Natural killer cell (primary cell): ENCODE measurements at regions not wholly inside any gene's neighbourhood (a gene's known extent, or its start where the extent isn't known, plus 50 kb on each side); places are given as distances from the start of the nearest gene placed in this dataset.
"Not testable (repeated sequence)": the region's sequence is repeated elsewhere in the genome, so short reads cannot be mapped to it uniquely, and the experiment has no call there.

Experiments used
- ATAC-seq, 3 donors: fragments of 150-1000 bp in 2 of 3; fragments of 200-7000 bp in 1 of 3; cut with Tn5 transposase; 1 replicate in 1 of 3; 2 replicates in 2 of 3; pipeline ENCODE4 v1.10.0; 2021; ENCODE audit warnings: mild to moderate bottlenecking in 2 of 3, moderate library complexity in 2 of 3
- DNase-seq, 2 donors: peaks; one replicate each; pipeline versions ENCODE4 v3.0.0 to v3.0.0-alpha.2; 2013 to 2021; ENCODE audit warnings: mixed read lengths in 1 of 2
- H3K27ac ChIP-seq: one replicate; pipeline ENCODE4 v1.5.1; 2013; ENCODE audit warnings: mild to moderate bottlenecking, low read length
- H3K27me3 ChIP-seq: one replicate; pipeline ENCODE4 v1.6.1; 2013; ENCODE audit warnings: low read length; ENCODE audit not compliant: control insufficient read depth, insufficient read depth
- H3K36me3 ChIP-seq: one replicate; pipeline ENCODE4 v1.6.1; 2013; ENCODE audit warnings: low read length; ENCODE audit not compliant: control insufficient read depth, insufficient read depth
- H3K4me1 ChIP-seq: one replicate; pipeline ENCODE4 v1.6.1; 2013; ENCODE audit warnings: low read length; ENCODE audit not compliant: control insufficient read depth, insufficient read depth
- H3K4me3 ChIP-seq: one replicate; pipeline ENCODE4 v1.5.1; 2013; ENCODE audit warnings: low read length
- H3K9me3 ChIP-seq: one replicate; pipeline ENCODE4 v1.6.1; 2013; ENCODE audit warnings: low read length; ENCODE audit not compliant: control insufficient read depth, insufficient read depth
- H3K27ac Mint-ChIP-seq, 2 donors: one replicate each; pipeline ENCODE4 v1.8.0; 2022; ENCODE audit warnings: mild to moderate bottlenecking in 2 of 2, mixed read lengths in 2 of 2, moderate library complexity in 1 of 2
- H3K27me3 Mint-ChIP-seq, 2 donors: one replicate each; pipeline ENCODE4 v1.8.0; 2022; ENCODE audit warnings: low read depth in 2 of 2, mixed read lengths in 2 of 2
- H3K36me3 Mint-ChIP-seq: one replicate; pipeline ENCODE4 v1.8.0; 2022; ENCODE audit warnings: mixed read lengths
- H3K4me1 Mint-ChIP-seq, 2 donors: one replicate each; pipeline ENCODE4 v1.8.0; 2022; ENCODE audit warnings: mixed read lengths in 2 of 2
- H3K4me3 Mint-ChIP-seq: one replicate; pipeline ENCODE4 v1.8.0; 2022; ENCODE audit warnings: mild to moderate bottlenecking, moderate library complexity, mixed read lengths
- H3K9me3 Mint-ChIP-seq, 2 donors: one replicate each; pipeline ENCODE4 v1.8.0; 2022; ENCODE audit warnings: mixed read lengths in 2 of 2
- CTCF ChIP-seq: fragments of 200-600 bp; IDR thresholded peaks from one replicate; pipeline ENCODE4 v1.8.0; 2022; ENCODE audit warnings: antibody characterized with exemption
- WGBS: methylation state at CpG from one replicate; pipeline ENCODE4 v1.1.7; 2013; ENCODE audit warnings: missing lambda C conversion rate; ENCODE audit not compliant: insufficient coverage; 5-methylcytosine and 5-hydroxymethylcytosine counted together
- intact Hi-C: fragments of 100-400 bp; cut with micrococcal nuclease; formaldehyde crosslinking; loops from one replicate; pipeline ENCODE4 v1.14.2; 2022

DNA sequence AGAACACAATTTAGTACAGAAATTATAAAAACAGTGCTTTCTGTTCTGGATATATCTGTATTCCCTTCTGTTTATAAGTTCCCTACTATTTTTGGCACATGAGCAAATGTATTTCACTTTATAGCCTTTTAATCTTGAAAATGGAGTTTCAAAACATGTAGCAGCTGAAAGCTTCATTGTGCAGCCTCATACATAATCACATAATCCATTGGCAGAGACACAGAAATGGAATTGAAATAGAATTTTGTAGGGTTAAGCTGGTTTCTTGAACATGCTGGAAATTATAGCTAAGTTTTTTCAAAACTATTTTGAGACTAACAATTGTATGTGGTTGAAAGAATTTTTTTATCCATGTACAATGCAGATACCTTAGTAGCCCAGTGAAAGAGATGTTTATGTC, 614.3 kb upstream of the MDGA2 start:
- H3K36me3 Mint-ChIP-seq = peaks cover 10% of the 10 kb centered on the region
- ATAC-seq = no peak
- H3K4me1 Mint-ChIP-seq = no peaks in the 10 kb centered on the region
- H3K9me3 Mint-ChIP-seq = peaks cover 8 to 14% of the 10 kb centered on the region in 2 donors
- no peak overlapping the region for H3K27ac Mint-ChIP-seq
- no peak overlapping the region for H3K4me3 Mint-ChIP-seq
- Histone ChIP-seq H3K4me3 (no peak overlapping the region), H3K36me3 (no peaks in the 10 kb centered on the region), H3K27ac (no peak overlapping the region), H3K27me3 (no peaks in the 10 kb centered on the region), H3K9me3 (peaks cover 5% of the 10 kb centered on the region), H3K4me1 (no peaks in the 10 kb centered on the region)
- H3K27me3 Mint-ChIP-seq = no peaks in the 10 kb centered on the region
- intact Hi-C loops = no loop called here
- DNase-seq = no peak
- TF ChIP-seq CTCF = no peak

DNA sequence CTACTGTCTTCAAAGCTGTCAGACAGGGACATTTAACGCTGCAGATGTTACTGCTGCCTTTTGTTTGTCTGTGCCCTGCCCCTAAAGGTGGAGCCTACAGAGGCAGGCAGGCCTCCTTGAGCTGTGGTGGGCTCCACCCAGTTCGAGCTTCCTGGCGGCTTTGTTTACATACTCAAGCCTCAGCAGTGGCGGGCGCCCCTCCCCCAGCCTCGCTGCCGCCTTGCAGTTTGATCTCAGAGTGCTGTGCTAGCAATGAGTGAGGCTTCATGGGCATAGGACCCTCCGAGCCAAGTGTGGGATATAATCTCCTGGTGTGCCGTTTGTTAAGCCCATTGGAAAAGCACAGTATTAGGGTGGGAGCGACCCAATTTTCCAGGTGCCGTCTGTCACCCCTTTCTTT, 609.8 kb upstream of the MDGA2 start:
- H3K9me3 Mint-ChIP-seq = peaks cover 21 to 23% of the 10 kb centered on the region in 2 donors
- H3K27me3 ChIP-seq, DNase-seq, H3K36me3 Mint-ChIP-seq, H3K36me3 ChIP-seq, intact Hi-C loops, H3K27me3 Mint-ChIP-seq, H3K4me3 ChIP-seq, H3K4me1 Mint-ChIP-seq, H3K27ac ChIP-seq, H3K27ac Mint-ChIP-seq, H3K4me1 ChIP-seq, ATAC-seq, H3K9me3 ChIP-seq, H3K4me3 Mint-ChIP-seq: not testable (repeated sequence)
- WGBS = 88% methylated on average over 9 of the region's 11 CpGs

GRCh38 chr14:48275301-48275700, 599.9 kb upstream of the MDGA2 start:
- no peak overlapping the region for H3K4me3 ChIP-seq
- no peak overlapping the region for H3K27ac Mint-ChIP-seq
- H3K27ac ChIP-seq = no peak overlapping the region
- H3K4me3 Mint-ChIP-seq = no peak overlapping the region
- no peak for DNase-seq
- TF ChIP-seq CTCF = no peak
- intact Hi-C loops = no loop called here
- no peaks in the 10 kb centered on the region for H3K27me3 ChIP-seq
- no peaks in the 10 kb centered on the region for H3K4me1 ChIP-seq
- H3K9me3 Mint-ChIP-seq = peaks cover 18 to 19% of the 10 kb centered on the region in 2 donors
- no peaks in the 10 kb centered on the region for H3K4me1 Mint-ChIP-seq
- ATAC-seq = no peak
- H3K9me3 ChIP-seq = peaks cover 2% of the 10 kb centered on the region
- H3K36me3 Mint-ChIP-seq = peaks cover 8% of the 10 kb centered on the region
- H3K36me3 ChIP-seq = no peaks in the 10 kb centered on the region
- no peaks in the 10 kb centered on the region for H3K27me3 Mint-ChIP-seq

- ATAC-seq = no peak
- H3K4me1 ChIP-seq = no peaks in the 10 kb centered on the region
- intact Hi-C loops = no loop called here
- H3K27ac ChIP-seq = no peak overlapping the region
- no peak for TF ChIP-seq CTCF
- H3K4me3 Mint-ChIP-seq = no peak overlapping the region
- H3K27ac Mint-ChIP-seq = no peak overlapping the region
- H3K4me3 ChIP-seq = no peak overlapping the region
- peaks cover 2% of the 10 kb centered on the region for H3K9me3 ChIP-seq
- DNase-seq = no peak
- no peaks in the 10 kb centered on the region for H3K27me3 Mint-ChIP-seq
- H3K4me1 Mint-ChIP-seq = no peaks in the 10 kb centered on the region
- H3K36me3 Mint-ChIP-seq = peaks cover 8% of the 10 kb centered on the region
- H3K27me3 ChIP-seq = no peaks in the 10 kb centered on the region
- WGBS = 89% methylated on average over 3 of the region's 3 CpGs
- H3K9me3 Mint-ChIP-seq = peaks cover 18 to 19% of the 10 kb centered on the region in 2 donors
- no peaks in the 10 kb centered on the region for H3K36me3 ChIP-seq
Measured at GRCh38 chr14:48274826-48275225, 599.4 kb upstream of the MDGA2 start.

GRCh38 chr14:48267926-48268325, 592.5 kb upstream of the MDGA2 start:
- H3K9me3 ChIP-seq, ATAC-seq, H3K27ac Mint-ChIP-seq, intact Hi-C loops, DNase-seq, H3K27me3 ChIP-seq, H3K27ac ChIP-seq, H3K4me1 ChIP-seq, H3K27me3 Mint-ChIP-seq, H3K4me3 ChIP-seq, H3K36me3 ChIP-seq, H3K4me3 Mint-ChIP-seq, H3K4me1 Mint-ChIP-seq: not testable (repeated sequence)
- 77% methylated on average over 4 of the region's 4 CpGs for WGBS
- Mint-ChIP-seq H3K9me3 (peaks cover 13 to 17% of the 10 kb centered on the region in 2 donors), H3K36me3 (peaks cover 20% of the 10 kb centered on the region)

DNA sequence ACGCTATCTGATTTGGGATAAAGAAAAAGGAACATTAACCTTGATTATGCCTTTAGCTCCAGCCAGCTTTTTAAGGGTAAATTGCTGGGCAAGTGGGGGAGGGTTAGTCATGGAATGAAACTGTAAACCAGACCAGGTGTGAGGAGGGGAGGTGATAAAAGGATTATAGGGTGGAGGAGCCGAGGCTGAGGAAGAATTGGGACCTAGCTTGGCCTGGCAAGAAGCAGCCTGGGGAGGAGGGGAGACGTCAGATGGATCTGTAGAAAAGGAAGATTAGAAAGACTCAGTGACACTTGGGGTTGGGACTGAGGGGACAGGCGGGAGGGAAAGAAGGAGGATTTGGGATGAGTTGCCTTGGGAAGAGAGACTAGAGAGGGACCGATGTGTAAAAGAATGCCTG, 590.8 kb upstream of the MDGA2 start:
- H3K27ac Mint-ChIP-seq, intact Hi-C loops, H3K9me3 ChIP-seq, H3K27me3 ChIP-seq, DNase-seq, H3K4me1 Mint-ChIP-seq, H3K27ac ChIP-seq, H3K36me3 ChIP-seq, H3K27me3 Mint-ChIP-seq, H3K4me3 ChIP-seq, H3K4me3 Mint-ChIP-seq, ATAC-seq, H3K4me1 ChIP-seq: not testable (repeated sequence)
- H3K36me3 Mint-ChIP-seq = peaks cover 20% of the 10 kb centered on the region
- H3K9me3 Mint-ChIP-seq = peaks cover 16 to 22% of the 10 kb centered on the region in 2 donors
- WGBS = 81% methylated on average over 5 of the region's 5 CpGs
